ENCODE measurements at regions not wholly inside any gene's neighbourhood (a gene's known extent, or its start where the extent isn't known, plus 50 kb on each side); places are given as distances from the start of the nearest gene placed in this dataset.

- no peak overlapping the region for H2BK15ac ChIP-seq (replicated peaks; ENCODE audit: low read depth)
- no peak overlapping the region for H3K9ac ChIP-seq (ENCODE audit: low read length)
- no peak overlapping the region for H2AK5ac ChIP-seq (ENCODE audit: low read length)
- no peaks in the 10 kb centered on the region for H3K4me1 ChIP-seq (ENCODE audit: control insufficient read depth, low read depth, low read length)
- H3K56ac ChIP-seq (ENCODE audit: low read length) = no peak overlapping the region
- no peak overlapping the region for H3K18ac ChIP-seq (ENCODE audit: low read length)
- H3K27ac ChIP-seq (ENCODE audit: low read depth, low read length) = no peak overlapping the region
- no peaks in the 10 kb centered on the region for H3K79me1 ChIP-seq (ENCODE audit: low read length)
- no peak overlapping the region for H2BK5ac ChIP-seq (ENCODE audit: low read length)
- H3K4me2 ChIP-seq (ENCODE audit: low read length) = no peak overlapping the region
- no peak overlapping the region for H3K4me3 ChIP-seq (ENCODE audit: low read length)
- H3K36me3 ChIP-seq (ENCODE audit: control insufficient read depth, insufficient read depth, low read length) = no peaks in the 10 kb centered on the region
- no peak overlapping the region for H3K4ac ChIP-seq (ENCODE audit: low read depth, low read length)
- no peaks in the 10 kb centered on the region for H3K27me3 ChIP-seq (ENCODE audit: insufficient read depth, low read length, poor library complexity)
- H3K23ac ChIP-seq (ENCODE audit: low read length) = no peak overlapping the region
- no peak for DNase-seq
- no peak overlapping the region for H4K8ac ChIP-seq (ENCODE audit: low read depth, low read length)
- H4K5ac ChIP-seq (ENCODE audit: low read length) = no peak overlapping the region
- H3K79me2 ChIP-seq (ENCODE audit: control insufficient read depth, insufficient read depth, low read length) = no peaks in the 10 kb centered on the region
- no CpG with 5 or more reads among the region's 6 CpGs for WGBS (ENCODE audit: extremely low coverage, insufficient coverage, low lambda C conversion rate)
- no peak overlapping the region for H2BK120ac ChIP-seq (ENCODE audit: low read depth, low read length)
These were observed 507.7 kb downstream of the EPM2A start for GRCh38 chr6:145227593-145227992.

- no peak overlapping the region for H2BK120ac ChIP-seq (ENCODE audit: low read depth, low read length)
- no peaks in the 10 kb centered on the region for H3K79me1 ChIP-seq (ENCODE audit: low read length)
- no peak overlapping the region for H3K4me3 ChIP-seq (ENCODE audit: low read length)
- H3K36me3 ChIP-seq (ENCODE audit: control insufficient read depth, insufficient read depth, low read length) = no peaks in the 10 kb centered on the region
- no peaks in the 10 kb centered on the region for H3K79me2 ChIP-seq (ENCODE audit: control insufficient read depth, insufficient read depth, low read length)
- H4K8ac ChIP-seq (ENCODE audit: low read depth, low read length) = no peak overlapping the region
- no peak overlapping the region for H3K4ac ChIP-seq (ENCODE audit: low read depth, low read length)
- DNase-seq = no peak
- H3K27me3 ChIP-seq (ENCODE audit: insufficient read depth, low read length, poor library complexity) = no peaks in the 10 kb centered on the region
- no peak overlapping the region for H4K5ac ChIP-seq (ENCODE audit: low read length)
- no peak overlapping the region for H2BK15ac ChIP-seq (replicated peaks; ENCODE audit: low read depth)
- WGBS (ENCODE audit: extremely low coverage, insufficient coverage, low lambda C conversion rate) = no CpG with 5 or more reads among the region's 3 CpGs
- H3K56ac ChIP-seq (ENCODE audit: low read length) = no peak overlapping the region
- no peak overlapping the region for H3K18ac ChIP-seq (ENCODE audit: low read length)
- H3K23ac ChIP-seq (ENCODE audit: low read length) = no peak overlapping the region
- no peaks in the 10 kb centered on the region for H3K4me1 ChIP-seq (ENCODE audit: control insufficient read depth, low read depth, low read length)
- H2BK5ac ChIP-seq (ENCODE audit: low read length) = no peak overlapping the region
- H3K4me2 ChIP-seq (ENCODE audit: low read length) = no peak overlapping the region
- H3K9ac ChIP-seq (ENCODE audit: low read length) = no peak overlapping the region
- no peak overlapping the region for H3K27ac ChIP-seq (ENCODE audit: low read depth, low read length)
- H2AK5ac ChIP-seq (ENCODE audit: low read length) = no peak overlapping the region
These were observed 506.2 kb downstream of the EPM2A start for GRCh38 chr6:145228962-145229582.

- no peak overlapping the region for H2BK15ac ChIP-seq (replicated peaks; ENCODE audit: low read depth)
- H2AK5ac ChIP-seq (ENCODE audit: low read length) = no peak overlapping the region
- H3K4me3 ChIP-seq (ENCODE audit: low read length) = no peak overlapping the region
- no peak overlapping the region for H3K4me2 ChIP-seq (ENCODE audit: low read length)
- no peaks in the 10 kb centered on the region for H3K79me2 ChIP-seq (ENCODE audit: control insufficient read depth, insufficient read depth, low read length)
- no peak overlapping the region for H4K8ac ChIP-seq (ENCODE audit: low read depth, low read length)
- no peak overlapping the region for H3K18ac ChIP-seq (ENCODE audit: low read length)
- no peaks in the 10 kb centered on the region for H3K4me1 ChIP-seq (ENCODE audit: control insufficient read depth, low read depth, low read length)
- H2BK120ac ChIP-seq (ENCODE audit: low read depth, low read length) = no peak overlapping the region
- no peaks in the 10 kb centered on the region for H3K79me1 ChIP-seq (ENCODE audit: low read length)
- no peak overlapping the region for H3K4ac ChIP-seq (ENCODE audit: low read depth, low read length)
- no peaks in the 10 kb centered on the region for H3K27me3 ChIP-seq (ENCODE audit: insufficient read depth, low read length, poor library complexity)
- H3K56ac ChIP-seq (ENCODE audit: low read length) = no peak overlapping the region
- no CpG with 5 or more reads among the region's 2 CpGs for WGBS (ENCODE audit: extremely low coverage, insufficient coverage, low lambda C conversion rate)
- H2BK5ac ChIP-seq (ENCODE audit: low read length) = no peak overlapping the region
- H3K9ac ChIP-seq (ENCODE audit: low read length) = no peak overlapping the region
- no peak for DNase-seq
- H4K5ac ChIP-seq (ENCODE audit: low read length) = no peak overlapping the region
- H3K36me3 ChIP-seq (ENCODE audit: control insufficient read depth, insufficient read depth, low read length) = no peaks in the 10 kb centered on the region
- no peak overlapping the region for H3K23ac ChIP-seq (ENCODE audit: low read length)
- no peak overlapping the region for H3K27ac ChIP-seq (ENCODE audit: low read depth, low read length)
These were observed 501.4 kb downstream of the EPM2A start for GRCh38 chr6:145233955-145234354.

- H2BK15ac ChIP-seq (replicated peaks; ENCODE audit: low read depth) = no peak overlapping the region
- H2BK120ac ChIP-seq (ENCODE audit: low read depth, low read length) = no peak overlapping the region
- no peaks in the 10 kb centered on the region for H3K79me2 ChIP-seq (ENCODE audit: control insufficient read depth, insufficient read depth, low read length)
- H3K4me3 ChIP-seq (ENCODE audit: low read length) = no peak overlapping the region
- H2AK5ac ChIP-seq (ENCODE audit: low read length) = no peak overlapping the region
- no peak overlapping the region for H3K18ac ChIP-seq (ENCODE audit: low read length)
- no peak overlapping the region for H3K27ac ChIP-seq (ENCODE audit: low read depth, low read length)
- no peaks in the 10 kb centered on the region for H3K4me1 ChIP-seq (ENCODE audit: control insufficient read depth, low read depth, low read length)
- no peaks in the 10 kb centered on the region for H3K79me1 ChIP-seq (ENCODE audit: low read length)
- no peak overlapping the region for H3K56ac ChIP-seq (ENCODE audit: low read length)
- no peak overlapping the region for H3K23ac ChIP-seq (ENCODE audit: low read length)
- no peak overlapping the region for H4K8ac ChIP-seq (ENCODE audit: low read depth, low read length)
- H3K4me2 ChIP-seq (ENCODE audit: low read length) = no peak overlapping the region
- H2BK5ac ChIP-seq (ENCODE audit: low read length) = no peak overlapping the region
- DNase-seq = no peak
- H3K27me3 ChIP-seq (ENCODE audit: insufficient read depth, low read length, poor library complexity) = no peaks in the 10 kb centered on the region
- H4K5ac ChIP-seq (ENCODE audit: low read length) = no peak overlapping the region
- H3K4ac ChIP-seq (ENCODE audit: low read depth, low read length) = no peak overlapping the region
- no peak overlapping the region for H3K9ac ChIP-seq (ENCODE audit: low read length)
- no peaks in the 10 kb centered on the region for H3K36me3 ChIP-seq (ENCODE audit: control insufficient read depth, insufficient read depth, low read length)
- no CpG with 5 or more reads among the region's 1 CpG for WGBS (ENCODE audit: extremely low coverage, insufficient coverage, low lambda C conversion rate)
These were observed 500.1 kb downstream of the EPM2A start for GRCh38 chr6:145235207-145235606.

- H3K79me1 ChIP-seq (ENCODE audit: low read length) = no peaks in the 10 kb centered on the region
- H3K4ac ChIP-seq (ENCODE audit: low read depth, low read length) = no peak overlapping the region
- no peaks in the 10 kb centered on the region for H3K4me1 ChIP-seq (ENCODE audit: control insufficient read depth, low read depth, low read length)
- H3K4me2 ChIP-seq (ENCODE audit: low read length) = no peak overlapping the region
- H3K4me3 ChIP-seq (ENCODE audit: low read length) = no peak overlapping the region
- no peaks in the 10 kb centered on the region for H3K27me3 ChIP-seq (ENCODE audit: insufficient read depth, low read length, poor library complexity)
- H2BK15ac ChIP-seq (replicated peaks; ENCODE audit: low read depth) = no peak overlapping the region
- no peaks in the 10 kb centered on the region for H3K79me2 ChIP-seq (ENCODE audit: control insufficient read depth, insufficient read depth, low read length)
- no peak overlapping the region for H2AK5ac ChIP-seq (ENCODE audit: low read length)
- no peak overlapping the region for H3K56ac ChIP-seq (ENCODE audit: low read length)
- no peak overlapping the region for H2BK5ac ChIP-seq (ENCODE audit: low read length)
- no peaks in the 10 kb centered on the region for H3K36me3 ChIP-seq (ENCODE audit: control insufficient read depth, insufficient read depth, low read length)
- no peak overlapping the region for H3K18ac ChIP-seq (ENCODE audit: low read length)
- no peak overlapping the region for H3K9ac ChIP-seq (ENCODE audit: low read length)
- H2BK120ac ChIP-seq (ENCODE audit: low read depth, low read length) = no peak overlapping the region
- H3K27ac ChIP-seq (ENCODE audit: low read depth, low read length) = no peak overlapping the region
- no peak overlapping the region for H3K23ac ChIP-seq (ENCODE audit: low read length)
- DNase-seq = no peak
- no peak overlapping the region for H4K5ac ChIP-seq (ENCODE audit: low read length)
- no peak overlapping the region for H4K8ac ChIP-seq (ENCODE audit: low read depth, low read length)
These were observed 496.5 kb downstream of the EPM2A start for GRCh38 chr6:145238787-145239186.

GRCh38 chr6:145241039-145241438 lies 494.3 kb downstream of the EPM2A start:
- Histone ChIP-seq H4K8ac (ENCODE audit: low read depth, low read length) (no peak overlapping the region), H3K4me2 (ENCODE audit: low read length) (no peak overlapping the region), H3K4ac (ENCODE audit: low read depth, low read length) (no peak overlapping the region), H2AK5ac (ENCODE audit: low read length) (no peak overlapping the region), H3K18ac (ENCODE audit: low read length) (no peak overlapping the region), H3K79me1 (ENCODE audit: low read length) (no peaks in the 10 kb centered on the region), H3K56ac (ENCODE audit: low read length) (no peak overlapping the region), H3K27ac (ENCODE audit: low read depth, low read length) (no peak overlapping the region), H3K4me1 (ENCODE audit: control insufficient read depth, low read depth, low read length) (no peaks in the 10 kb centered on the region), H3K9ac (ENCODE audit: low read length) (no peak overlapping the region), H2BK120ac (ENCODE audit: low read depth, low read length) (no peak overlapping the region), H3K23ac (ENCODE audit: low read length) (no peak overlapping the region), H4K5ac (ENCODE audit: low read length) (no peak overlapping the region), H2BK5ac (ENCODE audit: low read length) (no peak overlapping the region), H3K4me3 (ENCODE audit: low read length) (no peak overlapping the region), H3K27me3 (ENCODE audit: insufficient read depth, low read length, poor library complexity) (no peaks in the 10 kb centered on the region), H3K36me3 (ENCODE audit: control insufficient read depth, insufficient read depth, low read length) (no peaks in the 10 kb centered on the region), H2BK15ac (replicated peaks; ENCODE audit: low read depth) (no peak overlapping the region), H3K79me2 (ENCODE audit: control insufficient read depth, insufficient read depth, low read length) (no peaks in the 10 kb centered on the region)
- WGBS (ENCODE audit: extremely low coverage, insufficient coverage, low lambda C conversion rate) = no CpG with 5 or more reads among the region's 3 CpGs
- DNase-seq = no peak
